Kidney (tissue), 13 donors: ENCODE measurements at regions not wholly inside any gene's neighbourhood (a gene's known extent, or its start where the extent isn't known, plus 50 kb on each side); places are given as distances from the start of the nearest gene placed in this dataset.

Source experiments
- DNase-seq, 5 donors: peaks; one replicate each; pipeline ENCODE4 v3.0.0-alpha.2; 2013 to 2020
- FAIRE-seq: peaks from 2 replicates; lab custom pipeline; 2012; peaks lifted over from hg19 to GRCh38; lab: Jason Lieb, UNC
- H3K27ac ChIP-seq, 2 donors: one replicate each; pipeline ENCODE4 v1.7.0; 2013; ENCODE audit warnings: low read depth in 2 of 2, low read length in 2 of 2, inconsistent platforms in 1 of 2
- H3K27me3 ChIP-seq: one replicate; pipeline ENCODE4 v1.7.1; 2013; ENCODE audit warnings: low read length, inconsistent platforms; ENCODE audit not compliant: control insufficient read depth, insufficient read depth
- H3K36me3 ChIP-seq, 3 donors: one replicate each; pipeline versions ENCODE4 v1.7.0 to v1.7.1; 2013; ENCODE audit warnings: low read length in 3 of 3, control low read depth in 1 of 3, inconsistent platforms in 1 of 3; ENCODE audit not compliant: insufficient read depth in 3 of 3, control insufficient read depth in 2 of 3
- H3K4me1 ChIP-seq, 3 donors: one replicate each; pipeline versions ENCODE4 v1.7.0 to v1.7.1; 2013; ENCODE audit warnings: low read length in 3 of 3, inconsistent platforms in 1 of 3, low read depth in 1 of 3; ENCODE audit not compliant: control insufficient read depth in 2 of 3, insufficient read depth in 2 of 3
- H3K4me3 ChIP-seq, 3 donors: one replicate each; pipeline versions ENCODE4 v1.7.0 to v1.8.1; 2013; ENCODE audit warnings: low read length in 3 of 3, control low read depth in 1 of 3, inconsistent platforms in 1 of 3
- H3K9ac ChIP-seq, 3 donors: one replicate each; pipeline versions ENCODE4 v1.7.0 to v1.7.1; 2013; ENCODE audit warnings: low read length in 3 of 3, control low read depth in 1 of 3, inconsistent platforms in 1 of 3
- H3K9me3 ChIP-seq, 3 donors: one replicate each; pipeline versions ENCODE4 v1.7.0 to v1.7.1; 2013; ENCODE audit warnings: low read length in 3 of 3, control low read depth in 1 of 3, inconsistent platforms in 1 of 3; ENCODE audit not compliant: control insufficient read depth in 2 of 3, insufficient read depth in 1 of 3
- intact Hi-C: fragments of 100-400 bp; cut with DNase I; formaldehyde crosslinking; loops from one replicate; pipeline ENCODE4 v1.11.1; 2022
- TF ChIP-seq, protein P1 (sequence below): IDR thresholded peaks from 3 replicates; pipeline ENCODE4 v1.5.1; 2012; ENCODE audit warnings: mild to moderate bottlenecking, moderate library complexity, borderline replicate concordance; ENCODE audit not compliant: insufficient read depth; ENCODE audit errors: extremely low read depth
- donor health status: control.
- donor health status: control.
- donor health status: control.
- donor health status: control.
- donor health status: control.
- donor health status: DM: yes; HTN: yes; CAD: no.
- donor health status: Normal renal cell carcinoma (clear cell type).

DNA sequence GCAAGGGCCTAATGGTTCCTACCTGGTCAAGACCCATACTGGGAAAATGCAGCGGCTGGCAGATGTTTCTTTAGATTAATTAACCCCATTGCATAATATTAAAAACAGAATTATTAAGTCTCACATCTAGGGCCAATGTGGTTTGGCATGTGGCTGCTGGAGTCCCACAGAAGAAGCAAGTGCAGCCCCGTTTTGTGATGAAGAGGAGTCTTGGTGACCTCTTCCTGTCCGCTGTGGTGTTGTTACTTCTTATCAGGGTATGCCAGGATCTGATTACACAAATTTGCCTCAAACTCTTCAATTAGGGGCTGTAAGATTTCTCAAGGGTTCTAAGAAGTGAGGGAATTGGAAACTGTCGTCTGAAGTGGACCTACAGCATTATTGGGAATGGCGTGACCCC lies 240.3 kb downstream of the SEC23IP start:
- Histone ChIP-seq H3K9me3 (no peaks in the 10 kb centered on the region), H3K4me1 (no peaks in the 10 kb centered on the region), H3K4me3 (no peak overlapping the region), H3K27ac (no peak overlapping the region), H3K27me3 (no peaks in the 10 kb centered on the region), H3K36me3 (no peaks in the 10 kb centered on the region), H3K9ac (no peak overlapping the region)
- no peak for DNase-seq
- no peak for FAIRE-seq
- intact Hi-C loops, result no loop called here
- TF ChIP-seq, protein P1, sequence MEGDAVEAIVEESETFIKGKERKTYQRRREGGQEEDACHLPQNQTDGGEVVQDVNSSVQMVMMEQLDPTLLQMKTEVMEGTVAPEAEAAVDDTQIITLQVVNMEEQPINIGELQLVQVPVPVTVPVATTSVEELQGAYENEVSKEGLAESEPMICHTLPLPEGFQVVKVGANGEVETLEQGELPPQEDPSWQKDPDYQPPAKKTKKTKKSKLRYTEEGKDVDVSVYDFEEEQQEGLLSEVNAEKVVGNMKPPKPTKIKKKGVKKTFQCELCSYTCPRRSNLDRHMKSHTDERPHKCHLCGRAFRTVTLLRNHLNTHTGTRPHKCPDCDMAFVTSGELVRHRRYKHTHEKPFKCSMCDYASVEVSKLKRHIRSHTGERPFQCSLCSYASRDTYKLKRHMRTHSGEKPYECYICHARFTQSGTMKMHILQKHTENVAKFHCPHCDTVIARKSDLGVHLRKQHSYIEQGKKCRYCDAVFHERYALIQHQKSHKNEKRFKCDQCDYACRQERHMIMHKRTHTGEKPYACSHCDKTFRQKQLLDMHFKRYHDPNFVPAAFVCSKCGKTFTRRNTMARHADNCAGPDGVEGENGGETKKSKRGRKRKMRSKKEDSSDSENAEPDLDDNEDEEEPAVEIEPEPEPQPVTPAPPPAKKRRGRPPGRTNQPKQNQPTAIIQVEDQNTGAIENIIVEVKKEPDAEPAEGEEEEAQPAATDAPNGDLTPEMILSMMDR, result no peak

DNA sequence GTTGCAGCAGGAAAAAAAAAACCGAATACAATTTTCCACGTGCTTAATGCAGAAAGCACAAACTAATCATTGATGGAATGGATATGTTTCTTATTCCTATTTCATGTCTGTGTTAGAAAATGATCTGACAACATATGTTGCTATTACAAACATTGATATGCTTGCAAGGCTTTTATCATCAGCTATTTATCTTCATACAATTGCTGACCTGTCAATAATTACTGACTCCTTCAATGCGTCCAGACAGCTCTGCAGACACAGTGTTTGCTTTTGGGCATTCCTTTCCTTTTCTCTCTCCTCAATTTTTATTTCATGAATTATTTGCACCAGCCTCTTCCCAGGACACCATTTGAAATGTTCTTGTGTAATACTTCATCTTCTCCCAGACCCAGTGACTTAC lies 246.2 kb downstream of the SEC23IP start:
- TF ChIP-seq, protein P1, result no peak
- no peak for FAIRE-seq
- H3K27me3 ChIP-seq, result no peaks in the 10 kb centered on the region
- no peak overlapping the region for H3K4me3 ChIP-seq
- H3K9me3 ChIP-seq, result peaks cover 0 to 6% (median 0%) of the 10 kb centered on the region in 3 donors
- H3K4me1 ChIP-seq, result no peaks in the 10 kb centered on the region
- no peaks in the 10 kb centered on the region for H3K36me3 ChIP-seq
- H3K27ac ChIP-seq, result no peak overlapping the region
- H3K9ac ChIP-seq, result no peak overlapping the region
- DNase-seq, result no peak
- intact Hi-C loops, result no loop called here

DNA sequence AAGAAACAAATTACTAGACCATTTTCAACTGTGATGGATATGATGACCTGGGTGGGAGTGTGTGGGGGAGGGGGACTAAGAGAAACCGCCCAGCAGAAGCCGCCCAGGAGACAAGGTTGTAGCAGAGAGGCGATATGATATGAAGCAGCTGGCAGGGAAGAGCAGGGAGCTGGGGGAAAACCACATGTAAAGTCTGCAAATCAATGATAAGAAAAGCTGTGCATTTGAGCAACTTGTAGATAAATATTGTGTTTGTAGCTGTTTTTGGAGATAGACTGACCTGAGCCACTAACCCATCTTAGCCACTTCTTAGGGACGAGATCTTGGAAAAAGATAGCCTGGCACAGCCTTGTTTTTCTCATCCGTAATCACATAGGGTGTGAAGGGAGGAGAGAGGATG lies 252.6 kb downstream of the SEC23IP start:
- TF ChIP-seq, protein P1, result no peak
- Histone ChIP-seq H3K4me1 (no peaks in the 10 kb centered on the region), H3K9me3 (no peaks in the 10 kb centered on the region), H3K36me3 (no peaks in the 10 kb centered on the region), H3K27ac (no peak overlapping the region), H3K9ac (no peak overlapping the region), H3K4me3 (no peak overlapping the region), H3K27me3 (no peaks in the 10 kb centered on the region)
- intact Hi-C loops, result no loop called here
- FAIRE-seq (no peak), DNase-seq (no peak)
